ENCODE measurements at regions not wholly inside any gene's neighbourhood (a gene's known extent, or its start where the extent isn't known, plus 50 kb on each side); places are given as distances from the start of the nearest gene placed in this dataset.

GRCh38 chr4:11151500-11151899, 277.2 kb downstream of the HS3ST1 start:
- ATAC-seq (no peak), FAIRE-seq (no peak), DNase-seq (ENCODE audit: extremely low read depth in 1 of 4, low spot score in 3 of 4) (no peak)
- Histone ChIP-seq H4K20me1 (replicated peaks; ENCODE audit: control insufficient read depth, insufficient read depth, low read length) (no peaks in the 10 kb centered on the region), H3K36me3 (ENCODE audit: control insufficient read depth, insufficient read depth, low read length) (no peaks in the 10 kb centered on the region), H3K4me3 (no peak overlapping the region), H3K27ac (ENCODE audit: extremely low read depth, low read depth, low read length) (no peak overlapping the region), H3K9me3 (replicated peaks; ENCODE audit: control insufficient read depth, insufficient read depth, low read depth, low read length) (peaks cover 2% of the 10 kb centered on the region; the same call in 1 of the 2 replicates), H3K79me2 (ENCODE audit: control insufficient read depth, insufficient read depth, low read length) (no peaks in the 10 kb centered on the region), H3K4me2 (ENCODE audit: insufficient read depth, low read length) (no peak overlapping the region), H3K4me1 (replicated peaks in 1 of 2; ENCODE audit: control insufficient read depth in 2 of 2, insufficient read depth in 2 of 2, low read length in 2 of 2) (no peaks in the 10 kb centered on the region), H3K9me1 (ENCODE audit: control insufficient read depth, insufficient read depth, low read length) (no peaks in the 10 kb centered on the region), H3K27me3 (ENCODE audit: control insufficient read depth in 2 of 2, insufficient read depth in 2 of 2, low read length in 2 of 2) (no peaks in the 10 kb centered on the region), H3K9ac (ENCODE audit: insufficient read depth in 1 of 2, low read depth in 2 of 2, low read length in 2 of 2) (no peak overlapping the region), H2AFZ (ENCODE audit: low read depth, low read length) (no peak overlapping the region)
- no TSS peak for BruUV-seq (replicated peaks)
- CTCF ChIA-PET (ENCODE audit: low intra/inter-chr PET ratio) = no interaction called here
- POLR2A ChIA-PET = no interaction called here
- 0% methylated on average over 3 of the region's 5 CpGs for WGBS (ENCODE audit: insufficient coverage, low coverage, missing lambda C conversion rate)
- in situ Hi-C loops (cut with MboI) (no loop called here), intact Hi-C loops (cut with micrococcal nuclease) (no loop called here)
- no peak for TF ChIP-seq SRSF9 (IDR thresholded peaks at IDR 0.05; ENCODE audit: borderline replicate concordance, low read depth, low read length)
- no peak for TF ChIP-seq PRMT5 (CRISPR knock-in tag; IDR thresholded peaks at IDR 0.05)
- TF ChIP-seq AFF1 (IDR thresholded peaks at IDR 0.05; ENCODE audit: low read depth in 1 of 2, partially characterized antibody in 2 of 2) = no peak
- TF ChIP-seq MNT (conservative IDR thresholded peaks at IDR 0.05) = no peak
